D721Med (cell line): ENCODE measurements at regions not wholly inside any gene's neighbourhood (a gene's known extent, or its start where the extent isn't known, plus 50 kb on each side); places are given as distances from the start of the nearest gene placed in this dataset.
A peak's percentile ranks its signal among the peaks of the same experiment; 100 is the strongest.

Experiments used
- DNase-seq: peaks from one replicate; pipeline ENCODE4 v3.0.0; 2011; ENCODE audit warnings: low spot score; ENCODE audit not compliant: insufficient read length
- FAIRE-seq: peaks from 2 replicates; lab custom pipeline; 2011; peaks lifted over from hg19 to GRCh38; lab: Jason Lieb, UNC
- CTCF ChIP-seq: IDR thresholded peaks from 2 replicates; pipeline ENCODE4 v1.5.1; 2012; ENCODE audit warnings: mild to moderate bottlenecking, control low read depth; ENCODE audit not compliant: insufficient read depth; ENCODE audit errors: missing control alignments

GRCh38 chr2:191758518-191759507 is 80.9 kb downstream of the NABP1 start:
- no peak for FAIRE-seq
- no peak for DNase-seq
- TF ChIP-seq CTCF: peak; percentile 50

- DNase-seq: no peak
- FAIRE-seq: no peak
- TF ChIP-seq CTCF: no peak
These were observed 81.7 kb downstream of the NABP1 start for GRCh38 chr2:191759680-191760079.

GRCh38 chr2:191760655-191761262 is 82.8 kb downstream of the NABP1 start:
- no peak for DNase-seq
- no peak for TF ChIP-seq CTCF
- no peak for FAIRE-seq

GRCh38 chr2:191773136-191773535 is 73.8 kb downstream of the CAVIN2 start:
- DNase-seq: no peak
- no peak for FAIRE-seq
- no peak for TF ChIP-seq CTCF

GRCh38 chr2:191777351-191777750 is 69.5 kb downstream of the CAVIN2 start:
- DNase-seq: no peak
- TF ChIP-seq CTCF: no peak
- FAIRE-seq: no peak

- no peak for TF ChIP-seq CTCF
- no peak for FAIRE-seq
- DNase-seq: no peak
These were observed 68.8 kb downstream of the CAVIN2 start for GRCh38 chr2:191778041-191778440.
